DOHH2 (cell line): ENCODE measurements at regions not wholly inside any gene's neighbourhood (a gene's known extent, or its start where the extent isn't known, plus 50 kb on each side); places are given as distances from the start of the nearest gene placed in this dataset.

ENCODE experiments used
- H3F3A ChIP-seq: fragments of 200-600 bp; sonication (generic), shearing (Covaris generic); 2 replicates; pipeline ENCODE4 v1.6.0; 2016; ENCODE audit warnings: antibody characterized with exemption, mild to moderate bottlenecking; ENCODE audit not compliant: control insufficient read depth, insufficient read depth
- H3K27ac ChIP-seq: fragments of 200-600 bp; sonication (generic); 2 replicates; pipeline ENCODE4 v1.5.1; 2014; ENCODE audit warnings: low read depth, mild to moderate bottlenecking, low read length, moderate library complexity
- H3K27me3 ChIP-seq: fragments of 200-600 bp; sonication (generic); 2 replicates; pipeline ENCODE4 v1.6.1; 2014; ENCODE audit warnings: mild to moderate bottlenecking, low read length, mixed read lengths; ENCODE audit not compliant: control insufficient read depth
- H3K36me3 ChIP-seq: fragments of 200-600 bp; sonication (generic); 2 replicates; pipeline ENCODE4 v1.6.1; 2014; ENCODE audit warnings: mild to moderate bottlenecking, low read length, moderate library complexity, mixed read lengths; ENCODE audit not compliant: control insufficient read depth
- H3K4me1 ChIP-seq: fragments of 200-600 bp; sonication (generic); 2 replicates; pipeline ENCODE4 v1.6.1; 2014; ENCODE audit warnings: mild to moderate bottlenecking, low read length, mixed read lengths; ENCODE audit not compliant: control insufficient read depth
- H3K4me2 ChIP-seq: fragments of 200-600 bp; sonication (generic); 2 replicates; pipeline ENCODE4 v1.6.0; 2014; ENCODE audit warnings: mild to moderate bottlenecking, low read length, moderate library complexity
- H3K4me3 ChIP-seq: fragments of 200-600 bp; sonication (generic); 2 replicates; pipeline ENCODE4 v1.5.1; 2014; ENCODE audit warnings: mild to moderate bottlenecking, low read length, mixed read lengths
- H3K79me2 ChIP-seq: fragments of 200-600 bp; sonication (generic); 2 replicates; pipeline ENCODE4 v1.6.1; 2014; ENCODE audit warnings: mild to moderate bottlenecking, low read length, mixed read lengths; ENCODE audit not compliant: control insufficient read depth
- H3K9me2 ChIP-seq: fragments of 200-600 bp; sonication (generic); replicated peaks from 2 replicates; pipeline ENCODE4 v1.6.1; 2014; ENCODE audit warnings: mild to moderate bottlenecking, low read length, mixed read lengths; ENCODE audit not compliant: control insufficient read depth
- H3K9me3 ChIP-seq: fragments of 200-600 bp; sonication (generic); 2 replicates; pipeline ENCODE4 v1.6.1; 2014; ENCODE audit warnings: antibody characterized with exemption, low read length, mixed read lengths; ENCODE audit not compliant: control insufficient read depth, insufficient read depth
- H4K20me1 ChIP-seq: fragments of 200-600 bp; sonication (generic); 2 replicates; pipeline ENCODE4 v1.6.0; 2014; ENCODE audit warnings: low read depth, mild to moderate bottlenecking, antibody characterized with exemption, low read length, moderate library complexity; ENCODE audit not compliant: control insufficient read depth, insufficient read depth
- CTCF ChIP-seq: fragments of 200-600 bp; sonication (generic); IDR thresholded peaks from one replicate; pipeline ENCODE4 v1.5.1; 2014; ENCODE audit warnings: antibody characterized with exemption, mild to moderate bottlenecking, low read depth, low read length; ENCODE audit not compliant: poor library complexity, severe bottlenecking
- EZH2phosphoT487 ChIP-seq: fragments of 200-600 bp; sonication (generic); IDR thresholded peaks from 2 replicates; pipeline ENCODE4 v1.6.1; 2017; ENCODE audit warnings: borderline replicate concordance, mild to moderate bottlenecking, antibody characterized with exemption, low read length, moderate library complexity, mixed read lengths

DNA sequence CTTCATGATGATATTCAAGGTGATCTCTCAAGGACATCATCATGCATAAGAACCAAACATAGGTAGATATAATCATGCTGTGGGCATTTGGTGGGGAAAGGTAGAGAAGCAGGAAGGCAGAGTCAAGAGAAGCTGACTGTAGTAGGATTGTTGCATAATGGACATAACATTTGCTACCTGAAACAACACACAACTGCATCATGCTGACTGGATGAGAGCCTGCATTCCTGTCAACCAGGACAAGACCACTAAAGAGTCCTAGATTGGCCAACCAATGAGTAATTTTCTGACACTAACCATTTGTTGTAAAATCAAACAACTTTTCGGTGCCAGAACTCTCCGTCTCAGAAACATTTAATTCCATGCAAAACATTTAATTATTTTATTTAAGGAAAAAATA lies 377.2 kb downstream of the PLPP3 start:
- 0 out of 2 replicates have a peak, but pooled peaks cover 6% of the 10 kb centered on the region for H3K9me3 ChIP-seq
- TF ChIP-seq CTCF (no peak), EZH2phosphoT487 (no peak)
- no peaks in the 10 kb centered on the region for H4K20me1 ChIP-seq

DNA sequence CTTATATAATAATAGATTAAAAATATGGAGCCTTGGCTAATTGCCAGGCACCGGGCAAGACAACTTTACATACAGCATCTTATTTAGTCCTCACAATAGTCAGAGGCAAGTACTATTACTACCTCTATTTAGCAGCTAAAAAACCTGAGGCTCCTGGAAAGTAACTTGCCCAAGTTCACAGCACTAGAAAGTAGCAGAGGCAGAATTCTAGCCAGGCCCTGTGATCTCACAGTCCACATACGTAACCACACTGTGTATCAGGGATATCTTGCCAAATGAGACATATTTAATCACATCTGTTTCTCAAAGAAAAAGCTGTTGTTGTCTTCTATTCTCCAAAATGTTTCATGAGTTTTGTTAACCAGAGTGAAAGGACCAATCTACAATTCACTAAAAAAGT lies 378.5 kb downstream of the PLPP3 start:
- no peaks in the 10 kb centered on the region for H3K36me3 ChIP-seq
- no peak for TF ChIP-seq EZH2phosphoT487
- TF ChIP-seq CTCF = no peak
- no peaks in the 10 kb centered on the region for H4K20me1 ChIP-seq
- no peaks in the 10 kb centered on the region for H3K9me3 ChIP-seq
- H3F3A ChIP-seq = no peaks in the 10 kb centered on the region
- no peak overlapping the region for H3K4me3 ChIP-seq
- H3K4me1 ChIP-seq = no peaks in the 10 kb centered on the region
- H3K79me2 ChIP-seq = no peaks in the 10 kb centered on the region
- no peaks in the 10 kb centered on the region for H3K27me3 ChIP-seq
- H3K9me2 ChIP-seq = no peaks in the 10 kb centered on the region
- no peak overlapping the region for H3K27ac ChIP-seq
- H3K4me2 ChIP-seq = no peak overlapping the region

More for the DNA sequence above, 377.2 kb downstream of the PLPP3 start:
- H3K27ac ChIP-seq = no peak overlapping the region
- no peaks in the 10 kb centered on the region for H3F3A ChIP-seq
- no peaks in the 10 kb centered on the region for H3K9me2 ChIP-seq
- no peak overlapping the region for H3K4me2 ChIP-seq
- H3K27me3 ChIP-seq = no peaks in the 10 kb centered on the region
- H3K36me3 ChIP-seq = no peaks in the 10 kb centered on the region
- no peak overlapping the region for H3K4me3 ChIP-seq
- no peaks in the 10 kb centered on the region for H3K79me2 ChIP-seq
- no peaks in the 10 kb centered on the region for H3K4me1 ChIP-seq

- Histone ChIP-seq H3K27ac (no peak overlapping the region), H3K9me3 (no peaks in the 10 kb centered on the region), H3K27me3 (no peaks in the 10 kb centered on the region), H3K4me1 (no peaks in the 10 kb centered on the region), H3K36me3 (no peaks in the 10 kb centered on the region), H4K20me1 (no peaks in the 10 kb centered on the region), H3K4me2 (no peak overlapping the region), H3K4me3 (no peak overlapping the region), H3K79me2 (no peaks in the 10 kb centered on the region), H3K9me2 (no peaks in the 10 kb centered on the region), H3F3A (no peaks in the 10 kb centered on the region)
- TF ChIP-seq EZH2phosphoT487 (no peak), CTCF (no peak)
These were observed 378.9 kb downstream of the PLPP3 start for GRCh38 chr1:56200442-56200841.

GRCh38 chr1:56199956-56200355 lies 379.4 kb downstream of the PLPP3 start:
- no peak overlapping the region for H3K4me2 ChIP-seq
- no peaks in the 10 kb centered on the region for H3K9me3 ChIP-seq
- TF ChIP-seq EZH2phosphoT487 = no peak
- no peak for TF ChIP-seq CTCF
- H4K20me1 ChIP-seq = no peaks in the 10 kb centered on the region
- H3K4me1 ChIP-seq = no peaks in the 10 kb centered on the region
- no peaks in the 10 kb centered on the region for H3K79me2 ChIP-seq
- no peaks in the 10 kb centered on the region for H3K9me2 ChIP-seq
- no peak overlapping the region for H3K4me3 ChIP-seq
- no peaks in the 10 kb centered on the region for H3K27me3 ChIP-seq
- H3K27ac ChIP-seq = no peak overlapping the region
- no peaks in the 10 kb centered on the region for H3F3A ChIP-seq
- no peaks in the 10 kb centered on the region for H3K36me3 ChIP-seq
